OCI-LY3 (cell line): ENCODE measurements at regions not wholly inside any gene's neighbourhood (a gene's known extent, or its start where the extent isn't known, plus 50 kb on each side); places are given as distances from the start of the nearest gene placed in this dataset.

Experiments used
- H2AFZ ChIP-seq: fragments of 200-600, 300-600 bp; shearing (Covaris generic); 2 replicates; pipeline ENCODE4 v1.6.0; 2014; ENCODE audit warnings: antibody characterized with exemption, low read depth, low read length
- H3K27ac ChIP-seq: fragments of 200-600, 300-600 bp; sonication (generic); 2 replicates; pipeline ENCODE4 v1.5.1; 2014; ENCODE audit warnings: mild to moderate bottlenecking, low read length, moderate library complexity, mixed read lengths
- H3K27me3 ChIP-seq: fragments of 200-600, 300-600 bp; sonication (generic); 2 replicates; pipeline ENCODE4 v1.6.1; 2014; ENCODE audit warnings: low read depth, low read length, mixed read lengths
- H3K36me3 ChIP-seq: fragments of 200-600, 300-600 bp; sonication (generic); replicated peaks from 2 replicates; pipeline ENCODE3; 2014; ENCODE audit warnings: low read depth, low read length, mixed read lengths
- H3K4me1 ChIP-seq: fragments of 300-600, 200-600 bp; sonication (generic); 2 replicates; pipeline ENCODE4 v1.6.1; 2014; ENCODE audit warnings: low read length, mixed read lengths
- H3K4me2 ChIP-seq: fragments of 200-600, 300-600 bp; sonication (generic); 2 replicates; pipeline ENCODE4 v1.6.1; 2014; ENCODE audit warnings: low read length, mixed read lengths
- H3K4me3 ChIP-seq: fragments of 300-600, 200-600 bp; sonication (generic); 2 replicates; pipeline ENCODE4 v1.5.1; 2014; ENCODE audit warnings: antibody characterized with exemption, mild to moderate bottlenecking, low read length, moderate library complexity
- H3K79me2 ChIP-seq: fragments of 300-600, 200-600 bp; shearing (Covaris generic); 2 replicates; pipeline ENCODE4 v1.6.1; 2014; ENCODE audit warnings: mild to moderate bottlenecking, low read length, mixed read lengths
- H3K9ac ChIP-seq: fragments of 300-600, 200-600 bp; shearing (Covaris generic); 2 replicates; pipeline ENCODE4 v1.6.0; 2014; ENCODE audit warnings: mild to moderate bottlenecking, low read length, moderate library complexity
- H3K9me3 ChIP-seq: fragments of 200-600, 300-600 bp; shearing (Covaris generic); 2 replicates; pipeline ENCODE4 v1.6.1; 2014; ENCODE audit warnings: low read length, mixed read lengths; ENCODE audit not compliant: insufficient read depth
- H4K20me1 ChIP-seq: fragments of 200-600, 300-600 bp; sonication (generic); 2 replicates; pipeline ENCODE4 v1.6.1; 2016; ENCODE audit warnings: low read length, mixed read lengths; ENCODE audit not compliant: insufficient read depth
- EZH2phosphoT487 ChIP-seq: fragments of 200-600 bp; shearing (Covaris generic); IDR thresholded peaks from 2 replicates; pipeline ENCODE4 v1.6.1; 2018; ENCODE audit warnings: antibody characterized with exemption, mixed run types, low read depth
- TF ChIP-seq, protein P1 (sequence below): fragments of 200-600, 300-600 bp; sonication (generic); IDR thresholded peaks from 2 replicates; pipeline ENCODE4 v1.5.1; 2014; ENCODE audit warnings: antibody characterized with exemption, low read length, low read depth

DNA sequence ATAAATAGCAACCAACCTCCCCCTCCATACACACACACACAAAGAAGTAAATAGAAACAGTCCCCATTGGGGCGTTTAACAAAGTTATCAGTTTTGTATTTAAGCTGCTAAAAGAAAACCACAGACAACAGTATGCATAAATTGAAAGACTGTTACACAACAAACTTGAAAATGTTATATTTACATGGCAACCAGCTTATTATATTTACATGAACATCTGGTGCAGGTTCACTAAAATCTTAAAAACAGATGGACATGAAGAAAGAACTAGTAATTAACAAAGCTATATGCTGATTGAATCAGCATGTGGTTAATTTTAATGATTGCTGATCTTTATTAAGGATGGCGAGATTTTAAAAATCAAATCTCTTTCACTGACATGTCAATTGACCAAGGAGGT lies 384.7 kb downstream of the LRRIQ3 start:
- H4K20me1 ChIP-seq: no peaks in the 10 kb centered on the region
- H3K4me1 ChIP-seq: no peaks in the 10 kb centered on the region
- no peak overlapping the region for H2AFZ ChIP-seq
- no peaks in the 10 kb centered on the region for H3K36me3 ChIP-seq
- H3K27me3 ChIP-seq: no peaks in the 10 kb centered on the region
- no peak overlapping the region for H3K9ac ChIP-seq
- no peak overlapping the region for H3K4me2 ChIP-seq
- H3K79me2 ChIP-seq: no peaks in the 10 kb centered on the region
- H3K9me3 ChIP-seq: peaks cover 3% of the 10 kb centered on the region; the same call in 1 of the 2 replicates
- no peak for TF ChIP-seq EZH2phosphoT487
- TF ChIP-seq, protein P1, sequence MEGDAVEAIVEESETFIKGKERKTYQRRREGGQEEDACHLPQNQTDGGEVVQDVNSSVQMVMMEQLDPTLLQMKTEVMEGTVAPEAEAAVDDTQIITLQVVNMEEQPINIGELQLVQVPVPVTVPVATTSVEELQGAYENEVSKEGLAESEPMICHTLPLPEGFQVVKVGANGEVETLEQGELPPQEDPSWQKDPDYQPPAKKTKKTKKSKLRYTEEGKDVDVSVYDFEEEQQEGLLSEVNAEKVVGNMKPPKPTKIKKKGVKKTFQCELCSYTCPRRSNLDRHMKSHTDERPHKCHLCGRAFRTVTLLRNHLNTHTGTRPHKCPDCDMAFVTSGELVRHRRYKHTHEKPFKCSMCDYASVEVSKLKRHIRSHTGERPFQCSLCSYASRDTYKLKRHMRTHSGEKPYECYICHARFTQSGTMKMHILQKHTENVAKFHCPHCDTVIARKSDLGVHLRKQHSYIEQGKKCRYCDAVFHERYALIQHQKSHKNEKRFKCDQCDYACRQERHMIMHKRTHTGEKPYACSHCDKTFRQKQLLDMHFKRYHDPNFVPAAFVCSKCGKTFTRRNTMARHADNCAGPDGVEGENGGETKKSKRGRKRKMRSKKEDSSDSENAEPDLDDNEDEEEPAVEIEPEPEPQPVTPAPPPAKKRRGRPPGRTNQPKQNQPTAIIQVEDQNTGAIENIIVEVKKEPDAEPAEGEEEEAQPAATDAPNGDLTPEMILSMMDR: no peak
- H3K4me3 ChIP-seq: no peak overlapping the region
- H3K27ac ChIP-seq: no peak overlapping the region

DNA sequence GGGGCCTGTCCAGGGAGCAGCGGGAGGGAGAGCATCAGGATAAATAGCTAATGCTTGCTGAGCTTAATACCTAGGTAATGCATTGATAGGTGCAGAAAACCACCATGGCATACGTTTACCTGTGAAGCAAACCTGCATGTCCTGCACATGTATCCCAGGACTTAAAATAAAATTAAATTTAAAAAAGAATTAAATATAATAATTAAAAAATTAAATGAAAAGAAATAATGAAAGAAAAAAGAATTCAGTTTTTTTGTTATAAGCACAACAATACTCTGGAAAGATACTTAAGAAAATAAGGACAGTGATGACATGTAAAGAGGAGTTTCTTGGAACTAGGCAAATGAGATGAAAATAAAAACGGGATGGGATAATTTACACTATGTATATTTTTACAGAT lies 386.2 kb downstream of the LRRIQ3 start:
- Histone ChIP-seq H3K36me3 (no peaks in the 10 kb centered on the region), H2AFZ (no peak overlapping the region), H3K79me2 (no peaks in the 10 kb centered on the region), H3K27ac (no peak overlapping the region), H4K20me1 (no peaks in the 10 kb centered on the region), H3K4me2 (no peak overlapping the region), H3K4me1 (no peaks in the 10 kb centered on the region), H3K9me3 (peaks cover 3% of the 10 kb centered on the region; the same call in 1 of the 2 replicates), H3K4me3 (no peak overlapping the region), H3K9ac (no peak overlapping the region), H3K27me3 (no peaks in the 10 kb centered on the region)
- no peak for TF ChIP-seq EZH2phosphoT487

DNA sequence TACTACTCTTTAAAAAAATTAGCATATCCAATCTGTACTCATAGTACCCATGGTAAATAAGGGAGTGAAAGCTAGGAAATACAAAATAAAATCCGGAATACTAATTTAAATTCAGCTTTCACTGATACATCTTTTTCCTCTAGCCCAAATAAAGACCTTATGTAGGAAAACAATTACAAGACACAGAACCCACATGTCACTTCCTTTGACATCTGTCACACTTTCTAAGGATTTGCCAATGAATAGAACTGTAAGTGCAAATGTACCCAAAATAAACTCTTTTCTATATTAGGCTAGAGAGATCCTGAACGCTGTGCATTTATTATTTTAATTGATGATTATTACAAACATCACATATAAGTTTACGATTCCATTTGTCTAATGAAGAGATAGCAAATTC lies 393.0 kb downstream of the LRRIQ3 start:
- H4K20me1 ChIP-seq: no peaks in the 10 kb centered on the region
- no peaks in the 10 kb centered on the region for H3K79me2 ChIP-seq
- no peak overlapping the region for H3K27ac ChIP-seq
- no peak overlapping the region for H3K9ac ChIP-seq
- H3K36me3 ChIP-seq: no peaks in the 10 kb centered on the region
- H3K4me3 ChIP-seq: no peak overlapping the region
- H2AFZ ChIP-seq: no peak overlapping the region
- H3K4me1 ChIP-seq: no peaks in the 10 kb centered on the region
- H3K4me2 ChIP-seq: no peak overlapping the region
- H3K9me3 ChIP-seq: no peaks in the 10 kb centered on the region
- TF ChIP-seq, protein P1: no peak
- no peak for TF ChIP-seq EZH2phosphoT487
- no peaks in the 10 kb centered on the region for H3K27me3 ChIP-seq

DNA sequence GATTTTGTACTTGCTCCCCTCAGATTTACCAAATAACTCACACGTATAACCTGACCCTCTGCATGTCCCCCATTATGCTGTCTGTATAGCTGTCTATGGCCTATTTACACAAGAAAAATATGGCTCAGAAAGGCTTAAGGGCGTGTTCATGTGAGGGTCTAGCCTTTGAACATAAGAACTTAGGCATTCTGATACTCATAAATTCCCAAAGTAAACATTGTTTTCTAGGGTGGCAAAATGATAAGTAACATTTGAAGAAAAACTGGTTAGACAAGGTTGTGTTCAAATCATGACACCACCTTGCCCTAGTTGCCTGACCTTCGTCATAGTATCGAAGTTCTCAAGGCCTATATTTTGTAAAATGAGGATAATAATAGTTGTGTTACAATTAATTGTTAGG lies 394.6 kb downstream of the LRRIQ3 start:
- H3K9ac ChIP-seq: no peak overlapping the region
- no peaks in the 10 kb centered on the region for H3K9me3 ChIP-seq
- no peaks in the 10 kb centered on the region for H3K27me3 ChIP-seq
- H3K4me2 ChIP-seq: no peak overlapping the region
- H2AFZ ChIP-seq: no peak overlapping the region
- TF ChIP-seq, protein P1: no peak
- no peak for TF ChIP-seq EZH2phosphoT487
- no peak overlapping the region for H3K4me3 ChIP-seq
- H3K79me2 ChIP-seq: no peaks in the 10 kb centered on the region
- no peaks in the 10 kb centered on the region for H3K4me1 ChIP-seq
- H4K20me1 ChIP-seq: no peaks in the 10 kb centered on the region
- no peaks in the 10 kb centered on the region for H3K36me3 ChIP-seq
- H3K27ac ChIP-seq: no peak overlapping the region

DNA sequence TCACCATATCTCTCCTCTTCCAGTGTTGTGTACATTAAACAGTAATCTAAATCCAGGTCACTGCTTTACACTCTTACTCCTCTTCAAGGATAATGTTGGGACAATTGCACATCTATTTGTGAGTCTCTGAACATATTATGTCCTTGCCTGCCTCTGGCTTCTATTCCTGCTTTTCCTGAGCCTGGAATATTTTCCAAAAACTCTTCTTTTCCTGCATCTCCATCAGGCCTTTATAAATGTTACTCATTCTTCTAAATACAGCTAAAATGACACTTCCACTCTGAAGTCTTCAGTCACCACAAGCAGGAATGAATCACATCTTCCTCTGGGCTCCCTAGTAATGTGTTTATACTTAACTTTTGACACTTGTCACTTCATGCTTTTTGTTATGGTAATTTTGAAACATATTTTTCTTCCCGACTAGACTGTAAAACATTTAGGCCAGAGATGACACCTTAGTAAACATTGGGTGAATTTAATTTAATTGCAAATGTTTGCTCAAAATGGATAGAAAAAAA lies 396.0 kb downstream of the LRRIQ3 start:
- no peak overlapping the region for H2AFZ ChIP-seq
- H3K9me3 ChIP-seq: no peaks in the 10 kb centered on the region
- no peak overlapping the region for H3K9ac ChIP-seq
- H3K27me3 ChIP-seq: no peaks in the 10 kb centered on the region
- no peaks in the 10 kb centered on the region for H3K79me2 ChIP-seq
- TF ChIP-seq EZH2phosphoT487: no peak
- TF ChIP-seq, protein P1: no peak
- H3K4me3 ChIP-seq: no peak overlapping the region
- no peaks in the 10 kb centered on the region for H3K36me3 ChIP-seq
- no peaks in the 10 kb centered on the region for H3K4me1 ChIP-seq
- no peak overlapping the region for H3K27ac ChIP-seq
- H3K4me2 ChIP-seq: no peak overlapping the region
- H4K20me1 ChIP-seq: no peaks in the 10 kb centered on the region
